ENCODE measurements at regions not wholly inside any gene's neighbourhood (a gene's known extent, or its start where the extent isn't known, plus 50 kb on each side); places are given as distances from the start of the nearest gene placed in this dataset.

- POLR2A ChIA-PET, result no interaction called here
- H3K36me3 ChIP-seq (ENCODE audit: control insufficient read depth in 2 of 2, insufficient read depth in 2 of 2, low read length in 1 of 2), result no peaks in the 10 kb centered on the region
- FAIRE-seq, result no peak
- H3K9ac ChIP-seq (ENCODE audit: control insufficient read depth, insufficient read depth, low read length), result no peak overlapping the region
- no TSS peak for BruUV-seq (replicated peaks)
- WGBS (ENCODE audit: insufficient coverage, insufficient replicate concordance, low lambda C conversion rate, missing lambda C conversion rate), result 2% methylated on average over 2 of the region's 2 CpGs
- RAD21 ChIA-PET (ENCODE audit: unreplicated experiment), result no interaction called here
- in situ Hi-C loops (cut with MboI) (no loop called here), intact Hi-C loops (cut with micrococcal nuclease; ENCODE audit: unreplicated experiment) (no loop called here)
- SMC1A ChIA-PET (ENCODE audit: uncharacterized antibody, unreplicated experiment), result no interaction called here
- TF ChIP-seq ETV6 (conservative IDR thresholded peaks at IDR 0.05 in 1 of 2, IDR thresholded peaks at IDR 0.05 in 1 of 2; ENCODE audit: borderline replicate concordance in 1 of 2, low read depth in 1 of 2) (no peak), ZZZ3 (IDR thresholded peaks at IDR 0.05; ENCODE audit: control insufficient read depth, insufficient read length, low read depth) (no peak), BACH1 (IDR thresholded peaks at IDR 0.05; ENCODE audit: borderline replicate concordance) (no peak), NR2F1 (conservative IDR thresholded peaks at IDR 0.05) (no peak), HCFC1 (IDR thresholded peaks at IDR 0.05; ENCODE audit: low read length) (no peak), SIX5 (IDR thresholded peaks at IDR 0.05; ENCODE audit: low read depth, low read length, severe bottlenecking) (no peak), CHD1 (IDR thresholded peaks at IDR 0.05; ENCODE audit: low read depth, low read length) (no peak), LARP7 (IDR thresholded peaks at IDR 0.05) (no peak), ATF7 (IDR thresholded peaks at IDR 0.05; ENCODE audit: low read depth) (no peak), NKRF (conservative IDR thresholded peaks at IDR 0.05) (no peak), SMAD1 (IDR thresholded peaks at IDR 0.05; ENCODE audit: low read depth, partially characterized antibody) (no peak), PBX3 (IDR thresholded peaks at IDR 0.05; ENCODE audit: insufficient replicate concordance, low read depth, low read length) (no peak), PRDM15 (CRISPR knock-in tag; IDR thresholded peaks at IDR 0.05) (no peak), NFYA (IDR thresholded peaks at IDR 0.05; ENCODE audit: borderline replicate concordance, low read depth, low read length) (no peak), IRF3 (IDR thresholded peaks at IDR 0.05) (no peak), MXI1 (IDR thresholded peaks at IDR 0.05; ENCODE audit: low read depth, low read length) (no peak), KLF5 (IDR thresholded peaks at IDR 0.05; ENCODE audit: partially characterized antibody) (no peak), EZH2 (IDR thresholded peaks at IDR 0.05; ENCODE audit: borderline replicate concordance, control insufficient read depth, low read depth, low read length) (no peak)
- ATAC-seq, result no peak
- CTCF ChIA-PET, result no interaction called here
- no peak overlapping the region for H3K4me3 ChIP-seq
- no peak overlapping the region for H2AFZ ChIP-seq (ENCODE audit: control insufficient read depth, low read depth, low read length)
- no peak overlapping the region for H3K27ac ChIP-seq (ENCODE audit: control insufficient read depth, insufficient read depth)
- no peaks in the 10 kb centered on the region; the same call in 1 of the 3 replicates for H3K9me3 ChIP-seq (replicated peaks; ENCODE audit: control insufficient read depth, insufficient read depth, low read length)
- no peak for DNase-seq (ENCODE audit: low read depth, low spot score)
- H3K27me3 ChIP-seq (replicated peaks in 1 of 2; ENCODE audit: control insufficient read depth in 2 of 2, insufficient read depth in 2 of 2, low read length in 1 of 2), result no peaks in the 10 kb centered on the region
- no peaks in the 10 kb centered on the region for H3K4me1 ChIP-seq (ENCODE audit: control insufficient read depth, insufficient read depth, low read length)
- no peaks in the 10 kb centered on the region for H4K20me1 ChIP-seq (ENCODE audit: control insufficient read depth, insufficient read depth)
- H3K4me2 ChIP-seq (ENCODE audit: control insufficient read depth, insufficient read depth), result no peak overlapping the region
- H3K79me2 ChIP-seq (ENCODE audit: control insufficient read depth, insufficient read depth, low read length), result no peaks in the 10 kb centered on the region
Observed at GRCh38 chr2:3091696-3092095, 285.9 kb downstream of the EIPR1 start.

Measured in GM12878 (cell line).